ENCODE measurements at regions not wholly inside any gene's neighbourhood (a gene's known extent, or its start where the extent isn't known, plus 50 kb on each side); places are given as distances from the start of the nearest gene placed in this dataset.

- Histone ChIP-seq H3K4me3 (no peak overlapping the region), H3K4me1 (no peaks in the 10 kb centered on the region), H3K36me3 (ENCODE audit: low read depth, missing control alignments) (no peaks in the 10 kb centered on the region), H3K27ac (no peak overlapping the region), H3K27me3 (no peaks in the 10 kb centered on the region), H3K9me3 (no peaks in the 10 kb centered on the region)
- no peak for DNase-seq
- intact Hi-C loops (cut with DNase I; ENCODE audit: low total_unique reads) = no loop called here
- TF ChIP-seq POLR2A (IDR thresholded peaks at IDR 0.05) = no peak
- no peak for TF ChIP-seq CTCF (IDR thresholded peaks at IDR 0.05)
- 88 to 98% methylated on average over 3 of the region's 3 CpGs for WGBS, 2 donors
These were observed 112.3 kb downstream of the RAB11FIP2 start for GRCh38 chr10:117934477-117934876.

- Histone ChIP-seq H3K36me3 (ENCODE audit: low read depth, missing control alignments) (no peaks in the 10 kb centered on the region), H3K4me1 (no peaks in the 10 kb centered on the region), H3K9me3 (no peaks in the 10 kb centered on the region), H3K4me3 (no peak overlapping the region), H3K27ac (no peak overlapping the region), H3K27me3 (no peaks in the 10 kb centered on the region)
- 78 to 80% methylated on average over 9 of the region's 9 CpGs for WGBS, 2 donors
- intact Hi-C loops (cut with DNase I; ENCODE audit: low total_unique reads) = no loop called here
- DNase-seq = no peak
- TF ChIP-seq POLR2A (IDR thresholded peaks at IDR 0.05) = no peak
- TF ChIP-seq CTCF (IDR thresholded peaks at IDR 0.05) = no peak
These were observed 110.6 kb downstream of the RAB11FIP2 start for GRCh38 chr10:117936141-117936540.

- no peak overlapping the region for H3K4me3 ChIP-seq
- H3K27me3 ChIP-seq = no peaks in the 10 kb centered on the region
- intact Hi-C loops (cut with DNase I; ENCODE audit: low total_unique reads) = no loop called here
- no peak for TF ChIP-seq CTCF (IDR thresholded peaks at IDR 0.05)
- TF ChIP-seq POLR2A (IDR thresholded peaks at IDR 0.05) = no peak
- no peak overlapping the region for H3K27ac ChIP-seq
- H3K36me3 ChIP-seq (ENCODE audit: low read depth, missing control alignments) = no peaks in the 10 kb centered on the region
- no peaks in the 10 kb centered on the region for H3K9me3 ChIP-seq
- no peak for DNase-seq
- 91 to 95% methylated on average over 4 of the region's 4 CpGs for WGBS, 2 donors
- no peaks in the 10 kb centered on the region for H3K4me1 ChIP-seq
These were observed 110.2 kb downstream of the RAB11FIP2 start for GRCh38 chr10:117936566-117936965.

- DNase-seq = no peak
- intact Hi-C loops (cut with DNase I; ENCODE audit: low total_unique reads) = no loop called here
- no peaks in the 10 kb centered on the region for H3K27me3 ChIP-seq
- H3K27ac ChIP-seq = no peak overlapping the region
- no peaks in the 10 kb centered on the region for H3K4me1 ChIP-seq
- H3K36me3 ChIP-seq (ENCODE audit: low read depth, missing control alignments) = no peaks in the 10 kb centered on the region
- 95% methylated on average over 3 of the region's 3 CpGs for WGBS, 2 donors
- TF ChIP-seq POLR2A (IDR thresholded peaks at IDR 0.05) (no peak), CTCF (IDR thresholded peaks at IDR 0.05) (no peak)
- H3K9me3 ChIP-seq = no peaks in the 10 kb centered on the region
- H3K4me3 ChIP-seq = no peak overlapping the region
These were observed 109.8 kb downstream of the RAB11FIP2 start for GRCh38 chr10:117936976-117937375.

GRCh38 chr10:117938104-117938503 is 108.6 kb downstream of the RAB11FIP2 start:
- 81 to 84% methylated on average over 4 of the region's 4 CpGs for WGBS, 2 donors
- no peaks in the 10 kb centered on the region for H3K27me3 ChIP-seq
- no peak overlapping the region for H3K27ac ChIP-seq
- no peaks in the 10 kb centered on the region for H3K36me3 ChIP-seq (ENCODE audit: low read depth, missing control alignments)
- intact Hi-C loops (cut with DNase I; ENCODE audit: low total_unique reads) = no loop called here
- DNase-seq = no peak
- no peaks in the 10 kb centered on the region for H3K4me1 ChIP-seq
- H3K9me3 ChIP-seq = no peaks in the 10 kb centered on the region
- TF ChIP-seq CTCF (IDR thresholded peaks at IDR 0.05) = no peak
- no peak for TF ChIP-seq POLR2A (IDR thresholded peaks at IDR 0.05)
- no peak overlapping the region for H3K4me3 ChIP-seq

Measured in testis (tissue), 2 donors.